ENCODE measurements at regions not wholly inside any gene's neighbourhood (a gene's known extent, or its start where the extent isn't known, plus 50 kb on each side); places are given as distances from the start of the nearest gene placed in this dataset.

DNA sequence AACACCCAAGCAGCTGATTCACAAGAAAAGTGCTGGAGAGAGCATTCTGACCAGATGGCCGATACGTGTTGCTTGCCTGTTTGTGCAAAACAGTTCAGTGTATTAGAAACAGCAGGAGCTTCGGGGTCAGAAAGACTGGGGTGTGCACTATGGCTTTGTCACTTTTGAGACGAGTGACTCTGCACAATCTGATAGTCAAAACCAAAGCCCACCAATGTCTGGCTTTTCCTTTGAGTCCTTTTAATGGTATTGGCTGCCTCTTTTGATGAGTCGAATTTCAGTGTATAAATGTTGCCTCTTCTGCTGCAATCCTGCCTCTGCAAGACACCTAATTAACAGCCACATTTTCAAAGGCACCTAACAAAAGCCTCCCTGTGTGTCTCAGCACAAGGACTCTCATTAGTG lies 444.6 kb downstream of the AJAP1 start:
- DNase-seq = no peak

DNA sequence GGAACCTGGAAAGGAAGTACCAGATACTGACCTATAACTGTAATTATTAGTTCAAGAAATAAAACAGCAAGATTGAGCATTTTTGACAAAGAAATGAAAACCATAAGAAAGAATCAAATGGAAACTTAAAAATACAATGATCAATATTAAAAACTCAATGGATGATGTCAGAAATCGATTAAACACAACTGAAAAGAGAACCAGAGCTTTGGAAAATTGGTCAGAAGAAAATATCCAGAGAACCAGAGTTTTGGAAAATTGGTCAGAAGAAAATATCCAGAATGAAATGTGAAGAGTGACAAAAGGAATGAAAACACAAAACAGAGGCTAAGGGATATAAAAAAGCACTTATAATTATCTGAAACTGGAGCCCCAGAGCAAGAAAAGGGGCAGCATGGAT lies 438.6 kb downstream of the AJAP1 start:
- DNase-seq = no peak

DNA sequence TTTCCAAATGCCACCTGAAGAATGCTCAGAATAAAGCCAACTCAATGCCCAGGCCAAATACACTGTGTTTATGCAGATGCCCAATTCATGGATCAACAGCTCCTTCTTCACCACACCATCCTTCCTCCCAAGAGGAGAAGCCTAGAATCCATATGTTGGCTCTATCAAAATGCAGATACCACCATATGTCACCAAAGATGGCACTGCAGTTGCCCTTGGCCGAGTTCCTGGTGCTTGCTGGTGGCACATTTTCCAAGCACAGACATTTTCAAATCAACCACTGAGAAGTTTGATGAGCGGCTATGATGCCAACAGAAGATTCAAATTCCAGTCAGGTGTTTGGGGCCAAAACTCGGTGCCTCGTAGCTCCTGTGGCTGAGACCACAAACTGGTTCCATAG lies 430.3 kb downstream of the AJAP1 start:
- DNase-seq = no peak

DNA sequence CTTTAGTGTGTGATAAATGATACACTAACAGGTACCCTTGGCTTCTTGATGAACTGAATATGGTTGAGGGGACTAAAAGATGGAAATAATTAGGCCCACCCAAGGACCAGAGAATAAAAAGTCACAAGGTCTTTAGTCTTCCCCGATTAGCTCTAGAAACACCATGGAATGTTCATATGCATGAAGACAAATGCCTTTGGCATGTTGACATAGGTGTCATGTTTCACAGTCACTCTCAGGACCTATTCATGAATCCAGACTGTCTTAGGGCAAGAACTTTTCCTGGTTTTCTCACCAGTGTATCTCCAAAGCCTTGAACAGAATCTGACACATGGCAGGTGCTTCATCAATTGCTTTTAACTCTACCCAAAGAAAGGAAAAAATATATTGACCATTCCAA lies 412.8 kb downstream of the AJAP1 start:
- DNase-seq = no peak

DNA sequence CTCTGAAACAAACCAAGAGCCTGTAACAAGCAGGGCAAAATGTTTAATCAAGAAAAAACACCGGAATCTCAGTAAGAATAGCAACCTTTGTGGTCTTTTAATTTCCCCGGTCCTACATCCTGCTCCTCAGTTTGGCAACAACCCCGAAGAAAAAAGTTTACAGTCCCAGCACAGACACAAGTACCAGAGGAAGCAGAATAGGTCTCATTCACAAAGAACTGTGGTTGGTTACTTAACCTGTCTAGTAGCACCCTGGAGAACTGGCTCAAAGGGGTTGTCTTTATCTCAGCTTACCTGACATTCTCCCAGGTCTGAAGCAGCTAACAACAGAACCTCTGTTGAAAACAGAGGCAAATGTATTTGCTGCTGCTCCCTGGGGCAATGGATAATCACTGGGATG lies 399.3 kb downstream of the AJAP1 start:
- no peak for DNase-seq

DNA sequence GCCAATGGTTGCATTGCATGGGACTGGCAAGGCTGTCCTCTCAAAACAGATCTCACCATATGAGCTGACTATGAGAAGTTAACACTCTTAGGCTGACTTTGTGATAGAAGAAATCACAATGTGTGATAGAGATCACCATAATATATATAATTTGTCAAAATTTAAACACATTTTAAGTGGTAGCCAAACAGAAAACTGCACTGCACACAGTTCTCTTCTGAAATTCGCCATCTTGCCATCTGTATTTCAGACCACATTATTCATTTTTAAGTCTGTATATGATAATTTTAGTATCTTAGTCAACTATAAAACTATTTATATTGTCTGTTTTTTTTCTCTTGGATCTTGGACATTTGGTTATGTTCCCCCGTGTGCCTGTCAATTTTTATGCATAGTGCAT lies 374.7 kb downstream of the AJAP1 start:
- DNase-seq = no peak

DNA sequence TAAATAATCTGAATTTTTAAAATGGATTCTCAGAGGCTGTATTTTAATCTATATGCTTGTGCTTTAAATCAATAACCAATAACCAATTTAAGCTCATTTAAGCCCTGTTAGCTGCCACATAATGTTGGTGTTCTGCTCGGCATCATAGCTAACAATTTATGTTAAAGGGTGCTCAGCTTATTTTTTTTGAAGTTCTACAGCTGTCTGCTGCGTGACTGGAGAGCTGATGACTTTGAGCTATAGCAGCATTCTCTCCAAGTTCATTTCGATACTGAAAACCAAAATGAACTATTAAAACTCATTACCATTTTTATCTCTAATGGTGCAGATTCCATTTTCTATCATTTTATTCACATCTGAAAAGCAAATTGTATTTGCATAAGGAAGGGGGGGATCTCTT lies 357.8 kb downstream of the AJAP1 start:
- no peak for DNase-seq

DNA sequence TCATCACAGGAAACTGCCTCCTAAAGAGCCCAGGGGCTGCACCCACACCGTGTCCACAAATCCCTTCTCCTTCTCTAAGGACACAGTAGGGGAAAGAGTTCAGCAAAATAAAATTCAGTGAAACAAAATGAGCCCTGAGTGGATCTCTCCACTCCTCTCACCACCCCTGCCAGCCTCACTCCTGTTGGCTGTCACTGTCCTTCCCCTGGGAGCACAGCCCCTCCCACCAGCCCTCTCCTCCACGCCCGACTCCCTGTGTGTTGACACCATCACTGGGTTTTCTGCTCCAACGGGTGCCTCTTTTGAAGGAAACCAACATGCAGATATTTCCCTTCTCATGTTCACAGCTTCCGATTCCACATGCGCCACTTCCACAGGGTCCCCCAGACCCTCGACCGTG lies 356.2 kb downstream of the AJAP1 start:
- no peak for DNase-seq

DNA sequence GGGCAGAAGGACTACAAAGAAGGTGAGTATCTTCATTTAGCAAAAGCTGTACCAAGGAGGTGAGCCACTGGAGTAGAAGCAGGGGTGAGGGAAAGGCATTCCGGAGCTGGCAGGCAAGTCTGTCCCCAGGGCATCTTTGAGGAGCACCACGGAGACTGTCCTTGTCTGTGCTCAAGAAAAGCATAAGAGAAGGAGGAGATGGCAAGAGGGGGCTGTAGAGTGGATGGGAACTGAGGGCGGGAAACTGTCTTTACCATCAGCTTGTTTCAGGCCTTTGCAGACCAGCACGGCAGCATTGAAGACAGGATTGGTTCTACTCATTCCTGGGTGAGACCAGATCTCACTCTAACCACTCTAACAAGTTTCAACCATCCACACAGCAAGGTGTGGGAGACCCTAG lies 355.8 kb downstream of the AJAP1 start:
- DNase-seq = no peak

DNA sequence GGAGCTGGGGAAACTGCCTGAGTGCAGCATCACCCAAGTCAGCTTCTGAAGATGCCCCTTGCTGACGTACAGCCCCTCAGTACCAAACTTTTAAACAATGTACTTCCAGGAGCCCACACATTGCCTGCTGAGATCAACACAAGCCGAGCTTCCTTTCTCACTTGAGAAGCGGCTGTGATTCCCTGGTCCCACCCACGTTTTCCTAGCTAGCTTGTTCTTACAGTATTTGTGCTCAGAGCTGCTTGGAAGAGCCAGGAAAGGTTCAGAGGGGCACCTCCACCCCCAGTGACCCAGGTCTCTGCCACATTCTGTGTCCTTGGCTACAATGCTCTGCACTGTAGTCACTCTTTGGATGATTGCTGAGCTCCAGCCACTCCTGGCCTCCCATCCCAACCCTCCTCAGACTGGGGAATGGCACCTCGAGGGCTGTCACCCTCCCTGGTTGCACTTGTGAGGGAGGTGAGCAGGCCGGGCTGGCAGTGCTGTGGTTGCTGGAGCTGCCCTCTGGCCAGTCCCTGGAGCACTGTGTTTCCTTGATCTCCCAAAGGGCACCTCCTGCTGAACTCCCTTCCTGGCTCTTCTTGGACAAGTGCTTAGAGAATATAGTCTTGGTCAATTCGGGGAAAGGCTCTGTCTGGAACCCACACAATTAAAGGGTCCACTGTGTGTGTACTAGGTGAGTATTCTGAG lies 355.1 kb downstream of the AJAP1 start:
- no peak for DNase-seq

DNA sequence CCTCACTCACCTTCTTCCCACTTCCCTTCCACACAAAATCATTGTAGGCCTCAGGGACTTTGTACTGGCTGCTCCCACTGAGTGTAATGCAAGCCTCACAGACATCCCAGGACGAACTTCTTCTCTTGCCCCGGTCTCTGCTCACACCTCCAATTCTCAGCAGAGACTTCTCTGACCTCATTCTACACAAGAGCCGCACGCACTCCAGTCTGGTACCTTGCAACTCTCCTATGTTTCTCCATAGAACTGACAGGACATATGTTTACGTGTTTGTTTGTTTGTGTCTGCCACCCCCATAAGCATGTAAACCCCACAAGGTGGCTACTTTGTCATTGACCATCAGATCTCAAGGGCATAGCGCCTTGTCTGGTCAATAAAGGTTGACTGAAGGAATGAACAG lies 350.8 kb downstream of the AJAP1 start:
- no peak for DNase-seq

DNA sequence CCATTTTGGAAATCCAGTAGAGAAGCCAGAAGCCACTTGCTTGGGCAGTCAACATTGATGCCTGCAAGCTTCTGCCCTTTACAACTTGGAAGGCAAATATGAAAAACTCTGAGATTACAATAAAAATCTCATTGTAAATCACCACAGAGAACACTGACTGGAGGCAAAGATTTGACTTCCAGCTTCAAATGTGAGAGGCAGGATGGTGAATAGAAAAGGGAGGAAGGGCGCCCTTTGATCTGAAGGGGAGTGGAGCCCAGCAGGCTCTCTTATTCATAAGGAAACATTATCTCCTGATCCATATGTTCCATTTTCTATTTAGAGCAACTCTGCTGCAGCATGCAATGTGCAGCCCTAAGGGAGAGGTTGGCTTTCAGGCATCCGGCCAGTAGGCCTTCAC lies 348.3 kb downstream of the AJAP1 start:
- no peak for DNase-seq

DNA sequence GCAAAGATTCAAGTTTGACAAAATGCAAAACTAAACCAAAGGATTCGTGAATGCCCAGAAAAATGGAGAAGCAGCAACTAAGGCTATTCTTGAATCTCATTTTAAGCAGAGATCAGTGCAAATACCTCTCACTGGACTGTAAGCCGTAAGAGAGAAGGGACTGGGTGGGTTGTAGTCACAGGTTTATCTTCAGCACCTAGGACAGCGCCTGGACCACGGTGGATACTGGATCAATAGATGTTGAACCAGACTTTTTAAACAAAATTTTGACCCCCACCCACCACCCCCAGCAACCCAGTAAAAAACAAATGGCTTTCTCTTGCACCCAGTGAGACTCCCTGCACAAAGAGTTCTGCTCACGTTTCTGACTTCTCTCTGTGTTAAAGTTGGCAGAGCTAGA lies 347.1 kb downstream of the AJAP1 start:
- no peak for DNase-seq

DNA sequence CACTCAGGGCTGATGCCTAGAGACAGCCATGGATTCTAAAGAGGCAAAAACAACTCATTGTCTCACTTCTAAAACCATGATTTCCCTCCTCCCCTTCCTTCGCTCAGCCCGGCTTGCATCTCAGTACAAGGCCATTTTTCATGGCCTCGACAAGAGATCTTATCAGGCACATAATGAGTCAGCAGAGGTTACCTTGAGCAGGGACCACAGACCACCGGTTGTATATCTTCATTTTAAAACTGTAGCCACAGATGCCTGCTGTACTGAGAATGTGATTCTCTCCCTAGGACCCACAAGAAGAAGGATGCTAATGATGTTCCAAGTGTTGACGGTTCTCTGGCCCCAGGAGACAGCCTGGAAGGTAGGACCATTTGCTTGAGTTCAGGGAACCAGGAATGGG lies 331.9 kb downstream of the AJAP1 start:
- DNase-seq = no peak

DNA sequence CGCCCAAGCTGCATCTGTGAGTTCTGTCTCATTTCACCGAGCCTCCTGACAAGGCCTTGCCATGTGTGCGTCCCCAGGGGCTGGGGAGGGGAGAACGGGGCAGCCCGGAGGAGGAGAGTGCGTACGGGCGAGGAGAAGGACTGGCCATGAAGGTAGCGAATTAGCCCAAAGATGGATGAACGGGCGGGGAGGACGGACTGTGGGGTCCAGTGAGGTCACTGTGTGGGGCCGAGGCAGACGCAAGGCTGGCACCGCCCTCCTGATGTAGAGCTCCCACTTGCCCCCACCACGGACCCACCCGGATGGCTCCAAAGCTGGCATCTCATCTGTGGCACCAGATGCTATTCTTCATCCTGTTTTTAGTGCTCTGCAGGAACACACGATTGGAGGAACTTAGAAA lies 330.4 kb downstream of the AJAP1 start:
- DNase-seq = no peak

DNA sequence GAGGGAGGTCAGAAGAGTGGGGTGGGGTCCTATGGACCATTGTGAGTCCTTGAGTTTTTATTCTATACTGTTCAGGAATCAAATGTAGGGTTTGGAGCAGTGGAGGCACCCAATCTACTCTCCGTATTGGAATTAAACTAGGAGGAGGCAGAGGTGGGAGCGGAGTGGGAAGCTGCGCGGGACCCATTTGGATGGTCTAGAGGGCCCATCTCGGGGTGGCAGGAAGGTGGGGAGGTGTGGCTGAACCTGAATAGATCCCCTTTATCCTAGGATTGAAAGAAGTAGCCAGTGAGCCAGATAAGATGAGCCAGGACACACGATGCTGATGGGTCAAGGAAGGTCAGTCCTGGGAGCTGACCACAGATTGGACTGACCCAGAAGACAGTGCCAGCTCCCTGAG lies 325.8 kb downstream of the AJAP1 start:
- no peak for DNase-seq

DNA sequence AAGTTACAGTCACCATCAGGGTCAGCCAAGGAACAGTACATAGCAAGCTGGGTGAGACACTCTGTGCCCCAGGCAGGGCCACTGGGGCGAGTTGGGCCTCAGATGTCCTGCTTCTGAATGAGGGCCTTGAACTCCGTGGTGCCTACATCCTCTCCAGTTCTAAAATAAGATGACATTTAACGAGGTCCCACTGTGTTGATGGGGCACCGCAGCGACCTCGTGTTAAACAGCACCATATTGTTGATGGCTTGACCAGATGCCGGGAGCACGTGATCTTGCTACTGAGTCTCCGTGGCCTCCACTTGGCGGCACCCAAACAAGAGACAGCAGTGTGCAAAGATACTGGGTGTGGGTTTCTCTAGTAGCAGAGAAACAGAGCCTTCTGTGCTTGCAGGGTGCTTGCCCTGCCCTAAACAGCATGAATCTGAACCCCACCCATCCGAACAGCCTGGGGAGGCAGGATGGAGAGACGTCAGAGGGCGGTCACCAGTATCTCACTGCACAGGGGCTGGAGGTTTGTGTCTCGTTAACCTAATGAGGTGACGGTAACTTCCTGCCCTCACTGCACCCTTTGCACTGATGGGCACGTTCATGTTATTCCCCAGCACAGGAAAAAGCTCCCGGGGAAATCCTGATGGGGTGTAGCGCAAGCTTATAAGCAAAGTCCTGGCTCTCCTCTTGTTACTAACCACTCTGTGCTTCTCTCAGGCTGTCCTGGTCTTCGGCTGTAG lies 324.4 kb downstream of the AJAP1 start:
- DNase-seq = no peak

DNA sequence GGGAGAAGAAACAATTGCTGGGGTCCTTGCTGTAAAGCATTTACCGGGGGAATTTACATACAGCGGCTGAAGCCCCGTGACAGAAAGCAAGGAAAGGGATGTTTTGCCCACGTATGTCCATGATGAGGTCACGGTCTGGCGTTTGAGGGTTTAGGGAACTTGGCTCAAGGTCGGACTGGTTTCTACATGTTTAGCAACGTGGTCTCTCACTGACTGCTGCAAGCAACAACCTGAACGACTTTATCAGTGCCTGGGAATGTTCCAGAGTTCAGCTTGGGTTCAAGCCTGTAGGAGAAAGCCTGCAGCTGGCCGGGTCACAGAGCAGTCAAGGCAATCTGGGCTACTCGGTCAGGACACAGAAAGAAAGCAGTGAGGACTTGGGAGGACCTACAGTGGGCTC lies 323.3 kb downstream of the AJAP1 start:
- DNase-seq = no peak

DNA sequence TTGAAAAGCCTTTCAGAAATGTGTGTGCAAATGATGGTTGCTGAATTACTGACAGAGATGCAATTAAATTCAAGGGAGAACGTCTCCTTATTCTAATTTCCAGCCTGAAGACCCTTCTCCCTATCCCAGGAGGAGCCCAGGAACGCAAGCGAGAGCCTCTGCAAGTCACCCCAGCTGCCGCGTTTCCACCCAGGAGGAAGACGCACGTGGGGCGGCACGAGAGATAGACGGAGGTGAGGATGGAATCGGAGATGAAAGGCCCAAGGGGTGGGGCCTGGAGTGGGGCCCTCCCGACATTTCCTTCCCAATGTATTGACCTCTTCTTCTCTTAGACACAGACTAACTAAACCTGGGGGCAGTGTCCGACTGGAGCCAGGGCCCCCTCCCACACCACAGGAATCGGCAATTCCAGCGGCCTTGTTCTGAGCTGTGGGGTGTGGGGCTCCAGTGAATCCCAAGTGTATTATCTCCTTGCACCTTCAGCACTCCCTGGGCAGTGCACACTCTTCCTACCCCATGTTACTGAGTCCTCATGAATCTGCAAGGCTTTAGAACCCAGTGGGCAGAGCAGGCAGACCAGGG lies 322.5 kb downstream of the AJAP1 start:
- DNase-seq = no peak

DNA sequence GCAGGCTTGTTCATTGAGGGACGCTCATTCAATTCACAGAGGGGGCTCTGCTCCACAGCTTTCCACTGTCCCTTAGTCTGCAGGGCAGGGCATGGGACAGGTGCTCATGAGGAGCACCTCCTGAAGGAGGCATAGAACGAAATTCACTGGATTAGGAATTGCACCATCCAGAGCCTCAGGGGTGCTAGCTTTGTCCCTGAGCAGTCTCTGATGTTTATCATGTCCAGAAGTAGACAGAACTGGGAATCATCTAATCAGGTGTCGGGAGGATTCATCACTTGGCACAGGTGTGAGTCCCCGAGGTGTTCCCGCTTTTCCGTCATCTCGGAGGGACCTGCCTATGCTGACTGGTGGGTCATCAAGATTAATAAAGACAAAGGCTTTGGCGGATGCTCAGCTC lies 321.4 kb downstream of the AJAP1 start:
- DNase-seq = no peak

DNA sequence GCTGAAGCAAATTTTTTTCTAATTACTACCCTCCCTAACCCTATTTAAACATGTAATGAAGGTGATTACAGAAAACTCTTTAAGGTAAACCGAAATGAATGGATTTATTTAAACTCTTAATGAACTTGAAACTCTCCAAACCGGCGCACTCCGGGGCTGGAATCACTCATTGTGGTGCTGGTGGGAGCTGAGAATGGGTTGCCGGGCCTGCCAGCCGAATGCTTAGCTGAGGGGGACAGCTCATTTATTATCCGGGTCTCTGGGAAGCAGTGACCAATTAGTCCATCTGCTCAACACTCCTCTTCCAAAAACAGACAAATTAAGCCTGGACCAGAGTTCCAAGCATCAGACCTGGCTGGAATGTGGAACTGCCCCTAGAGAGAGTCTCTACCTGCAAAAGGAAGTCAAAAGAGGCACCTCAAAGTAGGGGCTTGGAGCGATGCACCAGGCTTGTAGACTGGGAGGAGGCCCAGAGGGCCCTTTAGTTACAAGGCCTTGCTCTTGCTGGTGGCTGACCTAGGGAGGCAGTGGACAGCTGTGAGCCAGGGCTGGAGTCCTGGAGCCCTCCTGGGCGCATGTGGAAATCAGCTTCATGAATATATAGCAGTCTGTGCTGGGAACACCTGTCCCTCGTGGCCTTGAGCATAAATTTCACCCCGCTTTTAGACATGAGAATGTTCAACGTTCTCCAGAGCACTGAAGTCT lies 320.7 kb downstream of the AJAP1 start:
- DNase-seq = no peak

DNA sequence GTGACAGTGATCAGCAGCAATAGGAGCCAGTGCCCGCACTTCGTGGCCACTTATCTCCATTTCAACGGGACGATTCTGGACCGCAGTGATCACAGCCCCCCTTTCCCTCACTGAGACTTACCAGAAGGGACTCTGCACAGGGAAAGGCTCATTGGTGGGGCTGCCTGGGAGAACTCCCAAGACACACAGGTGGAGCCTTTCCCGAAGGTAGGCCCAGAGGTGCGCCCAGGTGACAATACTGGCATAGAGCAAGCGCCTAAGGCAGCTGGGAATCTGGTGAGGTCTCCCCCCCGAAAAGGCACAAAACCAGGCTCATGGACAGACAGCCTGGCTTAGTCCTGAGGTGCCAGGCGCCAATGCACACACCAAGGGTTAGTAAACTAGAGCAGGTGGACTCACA lies 318.9 kb downstream of the AJAP1 start:
- DNase-seq = no peak

DNA sequence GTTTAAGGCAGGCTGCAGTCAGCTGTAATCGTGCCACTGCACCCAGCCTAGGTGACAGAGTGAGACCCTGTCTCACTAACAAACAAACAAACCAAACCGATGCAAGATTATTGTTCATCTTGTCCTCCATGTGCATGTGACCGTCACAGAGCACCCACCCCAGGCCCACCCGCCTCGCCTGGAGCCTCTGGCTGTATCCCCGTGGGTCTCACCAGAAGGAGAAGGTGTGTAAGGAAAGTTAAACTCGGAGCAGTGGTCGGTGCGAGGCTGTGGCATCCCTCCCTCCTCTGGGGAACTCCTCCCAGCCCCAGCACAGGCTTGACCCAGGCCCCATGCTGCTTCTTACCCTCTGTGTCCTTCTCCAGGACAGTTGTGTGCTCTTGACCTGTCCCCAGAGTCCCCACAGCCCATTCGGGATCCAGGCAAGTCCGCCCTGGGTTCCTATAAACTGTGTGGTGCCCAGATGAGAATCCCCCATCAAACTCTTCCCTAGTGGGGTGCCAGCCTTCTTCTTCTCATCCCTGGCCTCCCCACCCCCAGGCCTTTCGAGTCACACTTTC lies 318.4 kb downstream of the AJAP1 start:
- no peak for DNase-seq

DNA sequence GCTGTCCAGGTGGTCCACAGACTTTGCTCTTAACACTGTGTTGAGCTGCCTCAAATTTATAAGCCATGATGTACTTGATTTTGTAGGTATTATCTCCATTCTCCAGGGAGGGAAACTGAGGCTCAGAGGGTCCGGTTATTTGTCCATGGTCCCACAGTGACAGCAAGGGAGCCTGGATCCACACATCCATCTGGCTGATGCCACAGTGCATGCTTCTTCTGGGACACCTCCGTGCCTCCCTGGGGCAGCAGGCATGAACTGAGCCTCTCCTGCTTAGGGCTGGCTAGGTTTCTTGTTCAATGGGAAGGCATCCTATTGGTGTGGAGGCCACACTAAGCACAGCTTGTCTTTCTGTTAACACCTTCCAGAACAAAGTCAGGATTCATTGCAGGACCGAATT lies 317.3 kb downstream of the AJAP1 start:
- DNase-seq = no peak
